AG09309 (cell line): ENCODE measurements at regions not wholly inside any gene's neighbourhood (a gene's known extent, or its start where the extent isn't known, plus 50 kb on each side); places are given as distances from the start of the nearest gene placed in this dataset.

Experiments used
- DNase-seq: peaks from one replicate; pipeline ENCODE4 v3.0.0-alpha.2; 2010; ENCODE audit warnings: low read depth
- H3K4me3 ChIP-seq: 2 replicates; pipeline ENCODE4 v1.5.1; 2011; ENCODE audit warnings: mild to moderate bottlenecking, low read depth, low read length, moderate library complexity; ENCODE audit not compliant: control insufficient read depth
- CTCF ChIP-seq: IDR thresholded peaks from 2 replicates; pipeline ENCODE4 v1.5.1; 2011; ENCODE audit warnings: mild to moderate bottlenecking, low read depth, low read length, inconsistent platforms; ENCODE audit not compliant: insufficient read depth, control insufficient read depth; ENCODE audit errors: missing control alignments

- no peak overlapping the region for H3K4me3 ChIP-seq
These were observed 267.7 kb downstream of the GLI2 start for GRCh38 chr2:121003391-121003790.

GRCh38 chr2:121004359-121004758, 268.7 kb downstream of the GLI2 start:
- TF ChIP-seq CTCF: no peak
- no peak overlapping the region for H3K4me3 ChIP-seq
- DNase-seq: no peak

More at GRCh38 chr2:121003391-121003790, 267.7 kb downstream of the GLI2 start:
- no peak for TF ChIP-seq CTCF
- no peak for DNase-seq

GRCh38 chr2:121004950-121005349, 269.3 kb downstream of the GLI2 start:
- TF ChIP-seq CTCF: no peak
- no peak for DNase-seq
- H3K4me3 ChIP-seq: no peak overlapping the region

- no peak for DNase-seq
- no peak overlapping the region for H3K4me3 ChIP-seq
- no peak for TF ChIP-seq CTCF
These were observed 269.8 kb downstream of the GLI2 start for GRCh38 chr2:121005453-121005852.

GRCh38 chr2:121006743-121007489, 271.2 kb downstream of the GLI2 start:
- TF ChIP-seq CTCF: no peak
- no peak for DNase-seq
- H3K4me3 ChIP-seq: no peak overlapping the region

GRCh38 chr2:121007490-121007853, 271.8 kb downstream of the GLI2 start:
- TF ChIP-seq CTCF: no peak
- H3K4me3 ChIP-seq: no peak overlapping the region
- no peak for DNase-seq
